GM23338 (cell line): ENCODE measurements at regions not wholly inside any gene's neighbourhood (a gene's known extent, or its start where the extent isn't known, plus 50 kb on each side); places are given as distances from the start of the nearest gene placed in this dataset.

Experiments used
- ATAC-seq: fragments of 200-7000 bp; cut with Tn5 transposase; 3 replicates; pipeline ENCODE4 v1.9.1; 2020
- DNase-seq: peaks from one replicate; pipeline ENCODE4 v3.0.0-alpha.2; 2015; ENCODE audit warnings: low spot score
- H2AFZ ChIP-seq: fragments of 200-600 bp; sonication (generic); 2 replicates; pipeline ENCODE4 v1.8.0; 2016; ENCODE audit warnings: antibody characterized with exemption, mild to moderate bottlenecking, moderate library complexity
- H3F3A ChIP-seq: fragments of 200-600 bp; sonication (generic); replicated peaks from 2 replicates; pipeline ENCODE4 v1.8.0; 2017; ENCODE audit warnings: antibody characterized with exemption, mixed run types, low read depth
- H3K27ac ChIP-seq: fragments of 200-600 bp; sonication (generic); 2 replicates; pipeline ENCODE4 v1.6.1; 2016; ENCODE audit warnings: low read depth
- H3K27me3 ChIP-seq: fragments of 200-600 bp; sonication (generic); 2 replicates; pipeline ENCODE4 v1.8.0; 2016; ENCODE audit warnings: mild to moderate bottlenecking, mixed run types, moderate library complexity; ENCODE audit not compliant: insufficient read depth
- H3K36me3 ChIP-seq: fragments of 200-600 bp; sonication (generic); 2 replicates; pipeline ENCODE4 v1.8.0; 2016; ENCODE audit warnings: mild to moderate bottlenecking; ENCODE audit not compliant: insufficient read depth
- H3K4me1 ChIP-seq: fragments of 200-600 bp; sonication (generic); 2 replicates; pipeline ENCODE4 v1.8.0; 2016; ENCODE audit warnings: mild to moderate bottlenecking, moderate library complexity; ENCODE audit not compliant: insufficient read depth
- H3K4me2 ChIP-seq: fragments of 200-600 bp; sonication (generic); 2 replicates; pipeline ENCODE4 v1.7.1; 2017; ENCODE audit warnings: mixed run types
- H3K4me3 ChIP-seq: fragments of 200-600 bp; sonication (generic); 2 replicates; pipeline ENCODE4 v1.6.1; 2016; ENCODE audit warnings: mixed run types
- H3K79me2 ChIP-seq: fragments of 200-600 bp; sonication (generic); replicated peaks from 2 replicates; pipeline ENCODE4 v1.8.0; 2017; ENCODE audit warnings: mild to moderate bottlenecking; ENCODE audit not compliant: insufficient read depth
- H3K9me2 ChIP-seq: fragments of 200-600 bp; sonication (generic); 2 replicates; pipeline ENCODE4 v1.8.0; 2017; ENCODE audit not compliant: insufficient read depth
- H4K20me1 ChIP-seq: fragments of 200-600 bp; sonication (generic); replicated peaks from 2 replicates; pipeline ENCODE4 v1.8.0; 2017; ENCODE audit warnings: mild to moderate bottlenecking; ENCODE audit not compliant: insufficient read depth
- H3K27ac Mint-ChIP-seq: 2 replicates; pipeline ENCODE4 v1.8.0; 2020; ENCODE audit warnings: inconsistent platforms, mild to moderate bottlenecking, moderate library complexity, mixed read lengths
- H3K27me3 Mint-ChIP-seq: 3 replicates; pipeline ENCODE4 v1.8.0; 2022; ENCODE audit warnings: low read depth, mild to moderate bottlenecking, moderate library complexity, mixed read lengths, inconsistent platforms; ENCODE audit not compliant: insufficient read depth, poor library complexity
- H3K36me3 Mint-ChIP-seq: 3 replicates; pipeline ENCODE4 v1.8.0; 2021; ENCODE audit warnings: low read depth, mild to moderate bottlenecking, inconsistent platforms, moderate library complexity, mixed read lengths
- H3K4me1 Mint-ChIP-seq: 3 replicates; pipeline ENCODE4 v1.8.0; 2020; ENCODE audit warnings: mild to moderate bottlenecking, inconsistent platforms, mixed read lengths
- H3K4me3 Mint-ChIP-seq: 3 replicates; pipeline ENCODE4 v1.8.0; 2021; ENCODE audit warnings: moderate library complexity, mild to moderate bottlenecking, inconsistent platforms, mixed read lengths
- H3K9me3 Mint-ChIP-seq: 3 replicates; pipeline ENCODE4 v1.8.0; 2020; ENCODE audit warnings: moderate library complexity, mild to moderate bottlenecking, inconsistent platforms, mixed read lengths
- EZH2phosphoT487 ChIP-seq: fragments of 200-600 bp; sonication (generic); IDR thresholded peaks from one replicate; pipeline ENCODE4 v1.8.1; 2018; ENCODE audit warnings: antibody characterized with exemption; ENCODE audit not compliant: unreplicated experiment
- JUNB ChIP-seq: IDR thresholded peaks from one replicate; pipeline ENCODE4 v1.6.1; 2016; ENCODE audit warnings: antibody characterized with exemption; ENCODE audit not compliant: unreplicated experiment
- POLR2AphosphoS5 ChIP-seq: IDR thresholded peaks from 2 replicates; pipeline ENCODE4 v1.6.1; 2016; ENCODE audit warnings: antibody characterized with exemption, low read depth
- STAT1 ChIP-seq: IDR thresholded peaks from one replicate; pipeline ENCODE4 v1.6.1; 2016; ENCODE audit warnings: antibody characterized with exemption; ENCODE audit not compliant: unreplicated experiment
- ZNF114 ChIP-seq: fragments of 250-450 bp; sonication (Bioruptor Pico); IDR thresholded peaks from 2 replicates; pipeline ENCODE4 v1.5.0; 2020; ENCODE audit warnings: mild to moderate bottlenecking, moderate library complexity
- ZNF331 ChIP-seq: fragments of 250-450 bp; sonication (Bioruptor Pico); IDR thresholded peaks from 2 replicates; pipeline ENCODE4 v1.5.0; 2020; ENCODE audit warnings: low read depth, mild to moderate bottlenecking, moderate library complexity
- TF ChIP-seq, protein P1 (sequence below): IDR thresholded peaks from 2 replicates; pipeline ENCODE4 v1.6.1; 2016; ENCODE audit warnings: antibody characterized with exemption
- TF ChIP-seq, protein P2 (sequence below), 2 experiments: fragments of 200-600 bp in 1 of 2; sonication (generic) in 1 of 2; conservative IDR thresholded peaks; 2 replicates each; pipeline versions ENCODE4 v1.5.1 to v1.6.1; 2016 to 2017; ENCODE audit warnings: antibody characterized with exemption in 2 of 2, low read depth in 2 of 2, mild to moderate bottlenecking in 2 of 2, moderate library complexity in 1 of 2
- TF ChIP-seq, protein P3 (sequence below): fragments of 250-450 bp; sonication (Bioruptor Pico); IDR thresholded peaks from 2 replicates; pipeline ENCODE4 v1.5.0; 2020; ENCODE audit warnings: mild to moderate bottlenecking, moderate library complexity

DNA sequence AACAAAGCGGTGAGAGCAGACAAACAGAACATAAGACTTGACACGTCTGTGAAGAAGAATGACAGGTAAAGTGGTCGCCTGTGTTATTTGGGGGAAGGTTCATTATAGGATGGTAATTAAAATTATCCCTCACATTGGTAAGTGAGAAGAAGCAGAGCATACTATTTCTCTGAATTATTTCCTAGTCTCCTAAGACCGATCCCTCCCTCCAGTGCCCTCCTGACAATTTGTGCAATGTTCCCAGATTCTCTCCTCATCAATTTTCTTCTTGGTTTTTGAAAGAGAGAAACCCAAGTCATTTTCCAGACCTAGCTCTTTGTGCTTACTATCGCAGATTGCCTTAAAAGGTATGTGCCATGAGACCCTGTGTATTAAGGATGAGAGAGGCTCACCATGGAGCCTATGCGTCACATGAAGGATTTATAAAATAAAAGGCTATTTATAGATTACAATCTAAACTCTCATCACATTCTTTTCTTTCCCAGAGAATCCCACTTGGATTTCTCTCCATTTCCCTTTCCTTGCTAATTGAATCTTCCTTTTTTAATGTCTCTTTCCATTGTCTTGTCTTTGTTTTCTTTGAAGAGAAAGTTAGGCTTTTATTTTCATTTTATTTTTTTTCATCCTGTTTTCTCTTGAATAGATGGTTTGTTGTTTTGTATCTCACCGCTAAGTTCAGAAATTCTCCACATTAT lies 112.0 kb downstream of the PPP1R3A start:
- Mint-ChIP-seq H3K36me3 (no peaks in the 10 kb centered on the region), H3K9me3 (no peaks in the 10 kb centered on the region), H3K4me1 (no peaks in the 10 kb centered on the region), H3K27me3 (no peaks in the 10 kb centered on the region), H3K4me3 (no peak overlapping the region), H3K27ac (peak overlapping the region; percentile 16; the same call in 1 of the 2 replicates)
- no peaks in the 10 kb centered on the region for H3K79me2 ChIP-seq
- H3K4me1 ChIP-seq, result no peaks in the 10 kb centered on the region
- DNase-seq, result no peak
- TF ChIP-seq, protein P1, sequence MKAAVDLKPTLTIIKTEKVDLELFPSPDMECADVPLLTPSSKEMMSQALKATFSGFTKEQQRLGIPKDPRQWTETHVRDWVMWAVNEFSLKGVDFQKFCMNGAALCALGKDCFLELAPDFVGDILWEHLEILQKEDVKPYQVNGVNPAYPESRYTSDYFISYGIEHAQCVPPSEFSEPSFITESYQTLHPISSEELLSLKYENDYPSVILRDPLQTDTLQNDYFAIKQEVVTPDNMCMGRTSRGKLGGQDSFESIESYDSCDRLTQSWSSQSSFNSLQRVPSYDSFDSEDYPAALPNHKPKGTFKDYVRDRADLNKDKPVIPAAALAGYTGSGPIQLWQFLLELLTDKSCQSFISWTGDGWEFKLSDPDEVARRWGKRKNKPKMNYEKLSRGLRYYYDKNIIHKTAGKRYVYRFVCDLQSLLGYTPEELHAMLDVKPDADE, result no peak
- TF ChIP-seq, protein P2, sequence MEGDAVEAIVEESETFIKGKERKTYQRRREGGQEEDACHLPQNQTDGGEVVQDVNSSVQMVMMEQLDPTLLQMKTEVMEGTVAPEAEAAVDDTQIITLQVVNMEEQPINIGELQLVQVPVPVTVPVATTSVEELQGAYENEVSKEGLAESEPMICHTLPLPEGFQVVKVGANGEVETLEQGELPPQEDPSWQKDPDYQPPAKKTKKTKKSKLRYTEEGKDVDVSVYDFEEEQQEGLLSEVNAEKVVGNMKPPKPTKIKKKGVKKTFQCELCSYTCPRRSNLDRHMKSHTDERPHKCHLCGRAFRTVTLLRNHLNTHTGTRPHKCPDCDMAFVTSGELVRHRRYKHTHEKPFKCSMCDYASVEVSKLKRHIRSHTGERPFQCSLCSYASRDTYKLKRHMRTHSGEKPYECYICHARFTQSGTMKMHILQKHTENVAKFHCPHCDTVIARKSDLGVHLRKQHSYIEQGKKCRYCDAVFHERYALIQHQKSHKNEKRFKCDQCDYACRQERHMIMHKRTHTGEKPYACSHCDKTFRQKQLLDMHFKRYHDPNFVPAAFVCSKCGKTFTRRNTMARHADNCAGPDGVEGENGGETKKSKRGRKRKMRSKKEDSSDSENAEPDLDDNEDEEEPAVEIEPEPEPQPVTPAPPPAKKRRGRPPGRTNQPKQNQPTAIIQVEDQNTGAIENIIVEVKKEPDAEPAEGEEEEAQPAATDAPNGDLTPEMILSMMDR (conservative IDR thresholded peaks at IDR 0.05; ENCODE audit: low read depth in 2 of 2), result no peak
- TF ChIP-seq EZH2phosphoT487, result no peak
- H3K4me2 ChIP-seq, result no peak overlapping the region
- H3K27ac ChIP-seq, result no peak overlapping the region
- H3F3A ChIP-seq, result no peaks in the 10 kb centered on the region
- no peaks in the 10 kb centered on the region for H3K9me2 ChIP-seq
- H4K20me1 ChIP-seq, result no peaks in the 10 kb centered on the region
- H2AFZ ChIP-seq, result no peak overlapping the region
- no peak for ATAC-seq
- no peak overlapping the region for H3K4me3 ChIP-seq
- H3K27me3 ChIP-seq, result no peaks in the 10 kb centered on the region
- no peaks in the 10 kb centered on the region for H3K36me3 ChIP-seq

DNA sequence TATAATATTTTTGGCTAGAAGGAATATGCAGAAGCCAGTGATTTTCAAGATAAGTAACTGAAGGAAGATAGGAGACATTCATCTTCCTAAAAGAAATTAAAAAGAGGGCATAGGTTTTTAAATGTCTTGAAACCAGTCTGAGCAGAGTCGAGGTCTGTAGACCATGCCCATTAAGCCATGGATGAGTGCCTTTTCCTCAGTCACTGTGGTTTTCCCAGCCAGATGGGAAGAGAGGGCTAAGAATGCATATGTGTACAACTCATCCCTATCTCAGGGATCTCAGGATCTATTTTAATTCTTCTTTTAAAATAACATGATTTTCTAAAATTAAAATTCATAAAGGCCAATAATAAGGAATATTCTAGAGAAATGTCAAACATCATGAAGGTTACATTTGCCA lies 112.8 kb downstream of the PPP1R3A start:
- Histone ChIP-seq H2AFZ (no peak overlapping the region), H3K4me3 (no peak overlapping the region), H4K20me1 (no peaks in the 10 kb centered on the region), H3K27me3 (no peaks in the 10 kb centered on the region), H3K79me2 (no peaks in the 10 kb centered on the region), H3K4me2 (no peak overlapping the region), H3K9me2 (no peaks in the 10 kb centered on the region), H3K4me1 (no peaks in the 10 kb centered on the region), H3K27ac (no peak overlapping the region), H3K36me3 (no peaks in the 10 kb centered on the region), H3F3A (no peaks in the 10 kb centered on the region)
- ATAC-seq, result no peak
- H3K27ac Mint-ChIP-seq, result no peak overlapping the region
- H3K9me3 Mint-ChIP-seq, result no peaks in the 10 kb centered on the region
- no peak overlapping the region for H3K4me3 Mint-ChIP-seq
- H3K4me1 Mint-ChIP-seq, result no peaks in the 10 kb centered on the region
- no peaks in the 10 kb centered on the region for H3K36me3 Mint-ChIP-seq
- no peak for DNase-seq
- no peaks in the 10 kb centered on the region for H3K27me3 Mint-ChIP-seq
- TF ChIP-seq JUNB (no peak), ZNF114 (CRISPR knock-in tag) (no peak), POLR2AphosphoS5 (no peak), STAT1 (no peak), EZH2phosphoT487 (no peak), ZNF331 (CRISPR knock-in tag) (no peak)
- TF ChIP-seq, protein P3, sequence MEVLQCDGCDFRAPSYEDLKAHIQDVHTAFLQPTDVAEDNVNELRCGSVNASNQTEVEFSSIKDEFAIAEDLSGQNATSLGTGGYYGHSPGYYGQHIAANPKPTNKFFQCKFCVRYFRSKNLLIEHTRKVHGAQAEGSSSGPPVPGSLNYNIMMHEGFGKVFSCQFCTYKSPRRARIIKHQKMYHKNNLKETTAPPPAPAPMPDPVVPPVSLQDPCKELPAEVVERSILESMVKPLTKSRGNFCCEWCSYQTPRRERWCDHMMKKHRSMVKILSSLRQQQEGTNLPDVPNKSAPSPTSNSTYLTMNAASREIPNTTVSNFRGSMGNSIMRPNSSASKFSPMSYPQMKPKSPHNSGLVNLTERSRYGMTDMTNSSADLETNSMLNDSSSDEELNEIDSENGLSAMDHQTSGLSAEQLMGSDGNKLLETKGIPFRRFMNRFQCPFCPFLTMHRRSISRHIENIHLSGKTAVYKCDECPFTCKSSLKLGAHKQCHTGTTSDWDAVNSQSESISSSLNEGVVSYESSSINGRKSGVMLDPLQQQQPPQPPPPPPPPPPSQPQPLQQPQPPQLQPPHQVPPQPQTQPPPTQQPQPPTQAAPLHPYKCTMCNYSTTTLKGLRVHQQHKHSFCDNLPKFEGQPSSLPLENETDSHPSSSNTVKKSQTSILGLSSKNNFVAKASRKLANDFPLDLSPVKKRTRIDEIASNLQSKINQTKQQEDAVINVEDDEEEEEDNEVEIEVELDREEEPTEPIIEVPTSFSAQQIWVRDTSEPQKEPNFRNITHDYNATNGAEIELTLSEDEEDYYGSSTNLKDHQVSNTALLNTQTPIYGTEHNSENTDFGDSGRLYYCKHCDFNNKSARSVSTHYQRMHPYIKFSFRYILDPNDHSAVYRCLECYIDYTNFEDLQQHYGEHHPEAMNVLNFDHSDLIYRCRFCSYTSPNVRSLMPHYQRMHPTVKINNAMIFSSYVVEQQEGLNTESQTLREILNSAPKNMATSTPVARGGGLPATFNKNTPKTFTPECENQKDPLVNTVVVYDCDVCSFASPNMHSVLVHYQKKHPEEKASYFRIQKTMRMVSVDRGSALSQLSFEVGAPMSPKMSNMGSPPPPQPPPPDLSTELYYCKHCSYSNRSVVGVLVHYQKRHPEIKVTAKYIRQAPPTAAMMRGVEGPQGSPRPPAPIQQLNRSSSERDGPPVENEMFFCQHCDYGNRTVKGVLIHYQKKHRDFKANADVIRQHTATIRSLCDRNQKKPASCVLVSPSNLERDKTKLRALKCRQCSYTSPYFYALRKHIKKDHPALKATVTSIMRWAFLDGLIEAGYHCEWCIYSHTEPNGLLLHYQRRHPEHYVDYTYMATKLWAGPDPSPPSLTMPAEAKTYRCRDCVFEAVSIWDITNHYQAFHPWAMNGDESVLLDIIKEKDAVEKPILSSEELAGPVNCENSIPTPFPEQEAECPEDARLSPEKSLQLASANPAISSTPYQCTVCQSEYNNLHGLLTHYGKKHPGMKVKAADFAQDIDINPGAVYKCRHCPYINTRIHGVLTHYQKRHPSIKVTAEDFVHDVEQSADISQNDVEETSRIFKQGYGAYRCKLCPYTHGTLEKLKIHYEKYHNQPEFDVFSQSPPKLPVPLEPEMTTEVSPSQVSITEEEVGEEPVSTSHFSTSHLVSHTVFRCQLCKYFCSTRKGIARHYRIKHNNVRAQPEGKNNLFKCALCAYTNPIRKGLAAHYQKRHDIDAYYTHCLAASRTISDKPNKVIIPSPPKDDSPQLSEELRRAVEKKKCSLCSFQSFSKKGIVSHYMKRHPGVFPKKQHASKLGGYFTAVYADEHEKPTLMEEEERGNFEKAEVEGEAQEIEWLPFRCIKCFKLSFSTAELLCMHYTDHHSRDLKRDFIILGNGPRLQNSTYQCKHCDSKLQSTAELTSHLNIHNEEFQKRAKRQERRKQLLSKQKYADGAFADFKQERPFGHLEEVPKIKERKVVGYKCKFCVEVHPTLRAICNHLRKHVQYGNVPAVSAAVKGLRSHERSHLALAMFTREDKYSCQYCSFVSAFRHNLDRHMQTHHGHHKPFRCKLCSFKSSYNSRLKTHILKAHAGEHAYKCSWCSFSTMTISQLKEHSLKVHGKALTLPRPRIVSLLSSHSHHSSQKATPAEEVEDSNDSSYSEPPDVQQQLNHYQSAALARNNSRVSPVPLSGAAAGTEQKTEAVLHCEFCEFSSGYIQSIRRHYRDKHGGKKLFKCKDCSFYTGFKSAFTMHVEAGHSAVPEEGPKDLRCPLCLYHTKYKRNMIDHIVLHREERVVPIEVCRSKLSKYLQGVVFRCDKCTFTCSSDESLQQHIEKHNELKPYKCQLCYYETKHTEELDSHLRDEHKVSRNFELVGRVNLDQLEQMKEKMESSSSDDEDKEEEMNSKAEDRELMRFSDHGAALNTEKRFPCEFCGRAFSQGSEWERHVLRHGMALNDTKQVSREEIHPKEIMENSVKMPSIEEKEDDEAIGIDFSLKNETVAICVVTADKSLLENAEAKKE (CRISPR knock-in tag), result no peak
- TF ChIP-seq, protein P1, result no peak
